Fibroblast of pulmonary artery (primary cell): ENCODE measurements at regions not wholly inside any gene's neighbourhood (a gene's known extent, or its start where the extent isn't known, plus 50 kb on each side); places are given as distances from the start of the nearest gene placed in this dataset.

Source experiments
- DNase-seq: peaks from one replicate; pipeline ENCODE4 v3.0.0-alpha.2; 2010; ENCODE audit warnings: low read depth
- H3K4me3 ChIP-seq: replicated peaks from 2 replicates; pipeline ENCODE4 v1.5.1; 2011; ENCODE audit warnings: low read depth, mild to moderate bottlenecking, control low read depth, low read length, moderate library complexity
- TF ChIP-seq, protein P1 (sequence below): IDR thresholded peaks from 2 replicates; pipeline ENCODE4 v1.5.1; 2011; ENCODE audit warnings: mild to moderate bottlenecking, control low read depth, low read length, inconsistent platforms; ENCODE audit errors: missing control alignments

DNA sequence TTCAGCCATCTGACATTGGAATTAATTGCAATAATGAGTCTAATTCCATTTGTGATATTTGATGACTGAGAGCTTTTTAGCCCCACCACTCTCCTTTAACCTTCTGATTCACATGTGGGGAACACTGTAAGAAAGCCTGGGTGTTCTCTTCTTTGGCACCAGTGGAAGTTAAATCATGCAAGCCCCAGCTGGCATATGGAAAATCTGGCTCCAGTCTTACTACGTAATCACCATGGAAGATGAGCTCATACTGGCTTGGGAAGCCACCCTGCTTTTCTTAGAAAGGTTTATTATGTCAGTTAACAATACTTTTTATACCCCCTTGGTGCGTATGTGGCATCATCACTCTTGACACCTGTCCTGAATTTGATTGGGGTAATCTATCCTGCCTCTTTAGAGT, 479.3 kb downstream of the SLC16A7 start:
- TF ChIP-seq, protein P1, sequence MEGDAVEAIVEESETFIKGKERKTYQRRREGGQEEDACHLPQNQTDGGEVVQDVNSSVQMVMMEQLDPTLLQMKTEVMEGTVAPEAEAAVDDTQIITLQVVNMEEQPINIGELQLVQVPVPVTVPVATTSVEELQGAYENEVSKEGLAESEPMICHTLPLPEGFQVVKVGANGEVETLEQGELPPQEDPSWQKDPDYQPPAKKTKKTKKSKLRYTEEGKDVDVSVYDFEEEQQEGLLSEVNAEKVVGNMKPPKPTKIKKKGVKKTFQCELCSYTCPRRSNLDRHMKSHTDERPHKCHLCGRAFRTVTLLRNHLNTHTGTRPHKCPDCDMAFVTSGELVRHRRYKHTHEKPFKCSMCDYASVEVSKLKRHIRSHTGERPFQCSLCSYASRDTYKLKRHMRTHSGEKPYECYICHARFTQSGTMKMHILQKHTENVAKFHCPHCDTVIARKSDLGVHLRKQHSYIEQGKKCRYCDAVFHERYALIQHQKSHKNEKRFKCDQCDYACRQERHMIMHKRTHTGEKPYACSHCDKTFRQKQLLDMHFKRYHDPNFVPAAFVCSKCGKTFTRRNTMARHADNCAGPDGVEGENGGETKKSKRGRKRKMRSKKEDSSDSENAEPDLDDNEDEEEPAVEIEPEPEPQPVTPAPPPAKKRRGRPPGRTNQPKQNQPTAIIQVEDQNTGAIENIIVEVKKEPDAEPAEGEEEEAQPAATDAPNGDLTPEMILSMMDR, result no peak
- H3K4me3 ChIP-seq, result no peak overlapping the region
- DNase-seq, result no peak

DNA sequence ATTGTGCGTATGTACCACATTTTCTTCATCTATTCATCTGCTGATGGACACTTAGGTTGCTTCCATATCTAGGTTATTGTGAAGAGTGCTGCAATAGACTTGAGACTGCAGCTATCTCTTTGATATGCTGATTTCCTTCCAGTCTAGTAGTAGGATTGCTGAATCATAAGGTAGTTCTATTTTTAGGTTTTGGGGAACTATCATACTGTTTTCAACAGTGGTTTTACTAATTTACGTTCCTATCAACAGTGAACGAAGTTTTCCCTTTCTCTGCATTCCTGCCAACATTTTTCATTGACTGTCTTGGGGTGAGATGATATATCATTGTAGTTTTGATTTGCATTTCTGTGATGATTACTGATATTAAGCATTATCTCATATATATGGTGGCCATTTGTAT, 482.2 kb downstream of the SLC16A7 start:
- DNase-seq, result no peak
- TF ChIP-seq, protein P1, result no peak
- no peak overlapping the region for H3K4me3 ChIP-seq

DNA sequence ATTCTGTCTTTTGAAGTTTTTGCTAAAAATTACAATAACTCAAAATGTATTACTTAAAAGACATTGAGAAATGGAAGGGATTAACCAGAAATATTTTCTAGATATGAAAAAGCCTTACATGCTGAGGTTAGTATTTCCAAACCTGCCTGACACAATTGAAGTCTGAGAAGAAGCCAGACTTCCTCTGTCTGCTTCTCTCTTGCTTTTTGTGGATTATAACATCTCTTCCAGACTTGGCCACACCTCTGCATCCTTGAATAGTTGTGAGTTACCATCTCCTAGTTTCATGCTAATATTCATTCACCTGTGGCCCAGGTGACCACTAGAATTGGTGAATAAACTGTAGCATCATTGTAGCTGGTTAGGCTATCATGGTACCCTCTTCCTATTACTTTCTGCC, 497.6 kb downstream of the SLC16A7 start:
- no peak overlapping the region for H3K4me3 ChIP-seq
- DNase-seq, result no peak
- TF ChIP-seq, protein P1, result no peak

DNA sequence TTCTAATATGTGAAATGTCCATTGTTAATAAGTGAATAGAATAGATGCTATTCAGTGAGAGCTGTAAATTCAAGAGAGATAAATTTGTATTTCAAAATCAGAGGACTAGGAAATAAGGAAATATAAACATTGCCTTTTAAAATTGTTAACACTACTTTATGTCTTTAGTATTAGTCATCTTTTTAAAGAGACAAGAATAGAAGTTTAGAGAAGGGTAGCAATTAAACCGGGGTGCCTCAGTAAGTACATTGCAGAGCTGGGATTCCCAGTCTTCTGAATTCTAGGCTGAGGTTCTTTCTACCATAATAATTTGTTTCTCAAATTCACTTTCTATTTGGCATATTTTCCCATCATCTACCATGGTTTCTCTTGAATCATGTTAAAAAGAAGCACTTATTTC, 498.6 kb downstream of the SLC16A7 start:
- no peak for DNase-seq
- no peak overlapping the region for H3K4me3 ChIP-seq
- TF ChIP-seq, protein P1, result no peak

DNA sequence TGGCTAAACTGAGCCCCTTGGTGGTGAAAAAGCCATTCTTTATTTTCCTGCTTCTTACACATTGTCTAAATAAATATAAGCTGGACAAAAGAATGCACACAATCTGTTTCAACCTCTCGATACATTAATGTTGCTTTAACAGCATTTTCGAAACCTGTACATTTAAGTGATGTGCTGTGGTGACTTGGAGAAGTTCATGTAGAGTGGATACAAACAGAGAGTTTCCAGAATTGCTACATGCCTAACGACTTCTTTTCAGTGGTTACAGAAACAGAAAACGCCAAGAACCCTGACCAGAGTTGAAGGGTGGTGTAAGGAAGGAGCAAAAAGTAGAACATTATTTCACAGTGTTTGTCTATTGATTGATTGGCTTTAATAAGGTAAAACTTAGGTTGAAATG, 500.9 kb downstream of the SLC16A7 start:
- H3K4me3 ChIP-seq, result no peak overlapping the region
- TF ChIP-seq, protein P1, result no peak
- no peak for DNase-seq

DNA sequence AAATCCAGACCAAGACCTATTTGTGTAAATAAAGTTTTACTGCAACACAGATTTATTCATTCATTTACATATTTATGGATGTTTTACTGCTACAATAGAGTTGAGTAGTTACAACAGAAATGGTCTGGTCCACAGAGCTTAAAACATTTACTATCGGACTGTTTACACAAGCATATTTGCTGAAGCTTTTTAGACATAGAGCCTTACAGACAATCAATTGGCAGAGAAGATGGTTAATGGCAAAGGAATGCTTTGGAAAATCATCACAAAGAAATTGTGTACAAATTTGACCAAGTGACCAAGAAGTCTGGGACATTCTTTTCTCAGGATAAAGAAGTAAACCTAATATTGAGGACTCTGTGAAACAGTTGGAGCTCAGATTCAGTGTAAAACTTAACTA, 504.3 kb downstream of the SLC16A7 start:
- TF ChIP-seq, protein P1, result no peak
- no peak for DNase-seq

DNA sequence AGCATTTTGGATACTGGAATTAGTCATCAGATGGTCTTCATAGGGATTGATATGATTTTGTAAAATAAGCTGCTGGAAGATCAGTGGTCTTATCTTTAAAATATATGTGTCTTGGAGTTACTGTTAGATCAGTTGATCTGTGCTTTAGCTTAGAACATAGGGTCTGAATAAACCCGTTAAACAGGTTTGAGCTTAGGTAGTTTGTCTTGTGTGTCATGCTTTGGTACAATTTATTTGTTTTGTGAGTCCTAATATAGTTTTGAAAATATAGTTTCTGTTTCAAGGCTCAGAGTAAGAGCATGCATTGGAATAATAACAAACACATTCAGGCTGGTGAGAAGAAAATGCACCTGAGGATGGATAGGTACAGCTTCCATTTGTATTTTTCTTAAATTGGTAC, 505.0 kb downstream of the SLC16A7 start:
- TF ChIP-seq, protein P1, result no peak
- no peak overlapping the region for H3K4me3 ChIP-seq
- no peak for DNase-seq

More for the DNA sequence above, 504.3 kb downstream of the SLC16A7 start:
- H3K4me3 ChIP-seq, result no peak overlapping the region
